ENCODE measurements at regions not wholly inside any gene's neighbourhood (a gene's known extent, or its start where the extent isn't known, plus 50 kb on each side); places are given as distances from the start of the nearest gene placed in this dataset.

- Histone ChIP-seq H3K27me3 (no peaks in the 10 kb centered on the region), H4K20me1 (no peaks in the 10 kb centered on the region), H3K4me3 (no peak overlapping the region), H3K4me2 (no peak overlapping the region), H3K9ac (no peak overlapping the region), H3K36me3 (no peaks in the 10 kb centered on the region), H3K4me1 (no peaks in the 10 kb centered on the region), H3K9me3 (no peaks in the 10 kb centered on the region), H3K27ac (no peak overlapping the region)
- no peak for TF ChIP-seq Cebpa-rat (IDR thresholded peaks at IDR 0.05)
Measured at GRCh38 chr12:41635626-41636364, 447.7 kb downstream of the PDZRN4 start.

DNA sequence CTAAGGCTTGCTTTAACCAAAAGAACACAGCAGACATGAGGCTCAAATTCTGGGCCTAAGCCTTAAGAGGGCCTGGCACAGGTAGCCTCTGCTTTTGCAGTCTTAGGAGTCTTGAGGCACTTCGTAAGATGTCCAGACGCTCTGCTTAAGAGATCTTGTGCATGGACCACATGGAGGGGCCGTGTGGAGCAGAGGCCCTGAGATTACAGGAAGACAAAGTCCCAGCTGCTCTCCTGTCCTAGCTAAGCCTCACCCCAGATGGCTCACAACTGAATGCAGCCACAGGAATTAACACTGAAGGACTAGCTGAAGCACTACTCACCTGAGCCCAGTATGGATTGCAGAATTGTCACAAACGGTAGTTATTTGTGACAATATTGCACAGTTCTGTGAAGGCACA is 446.0 kb downstream of the PDZRN4 start:
- no peaks in the 10 kb centered on the region for H3K4me1 ChIP-seq
- no peak overlapping the region for H3K4me3 ChIP-seq
- H3K27ac ChIP-seq: no peak overlapping the region
- H3K4me2 ChIP-seq: no peak overlapping the region
- no peak for TF ChIP-seq Cebpa-rat (IDR thresholded peaks at IDR 0.05)
- H3K9me3 ChIP-seq: no peaks in the 10 kb centered on the region
- no peaks in the 10 kb centered on the region for H4K20me1 ChIP-seq
- H3K9ac ChIP-seq: no peak overlapping the region
- no peaks in the 10 kb centered on the region for H3K27me3 ChIP-seq
- no peaks in the 10 kb centered on the region for H3K36me3 ChIP-seq

GRCh38 chr12:41629611-41630010 is 441.5 kb downstream of the PDZRN4 start:
- no peaks in the 10 kb centered on the region for H3K36me3 ChIP-seq
- H3K9ac ChIP-seq: no peak overlapping the region
- H3K9me3 ChIP-seq: no peaks in the 10 kb centered on the region
- no peak overlapping the region for H3K4me3 ChIP-seq
- no peaks in the 10 kb centered on the region for H3K4me1 ChIP-seq
- no peaks in the 10 kb centered on the region for H3K27me3 ChIP-seq
- H3K4me2 ChIP-seq: no peak overlapping the region
- H3K27ac ChIP-seq: no peak overlapping the region
- no peak for TF ChIP-seq Cebpa-rat (IDR thresholded peaks at IDR 0.05)
- H4K20me1 ChIP-seq: no peaks in the 10 kb centered on the region

DNA sequence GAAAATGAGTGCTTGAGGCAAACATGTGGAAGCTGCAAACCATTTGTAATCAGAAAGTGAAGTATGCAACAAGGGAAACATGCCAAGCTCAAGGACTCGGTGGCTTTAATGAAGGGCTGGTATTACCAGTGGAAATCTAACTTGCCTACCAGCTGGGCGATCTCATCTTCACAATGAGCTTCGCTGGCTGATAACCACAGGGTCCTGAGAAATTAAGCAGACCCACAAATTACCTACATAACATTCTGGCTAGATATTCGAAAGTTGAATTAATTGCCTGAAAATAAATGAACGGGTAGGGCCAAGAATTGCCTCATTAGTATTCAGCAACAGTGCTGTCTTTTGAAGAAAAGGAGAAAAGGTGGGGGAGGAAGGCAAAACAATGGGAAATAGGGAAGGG is 439.4 kb downstream of the PDZRN4 start:
- Histone ChIP-seq H3K9me3 (no peaks in the 10 kb centered on the region), H3K9ac (no peak overlapping the region), H3K4me1 (no peaks in the 10 kb centered on the region), H3K4me3 (no peak overlapping the region), H3K36me3 (no peaks in the 10 kb centered on the region), H3K27ac (no peak overlapping the region), H3K4me2 (no peak overlapping the region), H4K20me1 (no peaks in the 10 kb centered on the region), H3K27me3 (no peaks in the 10 kb centered on the region)
- TF ChIP-seq Cebpa-rat (IDR thresholded peaks at IDR 0.05): no peak

GRCh38 chr12:41624571-41624970 is 436.5 kb downstream of the PDZRN4 start:
- no peaks in the 10 kb centered on the region for H3K27me3 ChIP-seq
- H3K27ac ChIP-seq: no peak overlapping the region
- H4K20me1 ChIP-seq: no peaks in the 10 kb centered on the region
- no peaks in the 10 kb centered on the region for H3K4me1 ChIP-seq
- H3K9ac ChIP-seq: no peak overlapping the region
- no peak overlapping the region for H3K4me3 ChIP-seq
- no peak overlapping the region for H3K4me2 ChIP-seq
- TF ChIP-seq Cebpa-rat (IDR thresholded peaks at IDR 0.05): no peak
- H3K9me3 ChIP-seq: no peaks in the 10 kb centered on the region
- no peaks in the 10 kb centered on the region for H3K36me3 ChIP-seq

Measured in BLaER1 (cell line).